ENCODE measurements at regions not wholly inside any gene's neighbourhood (a gene's known extent, or its start where the extent isn't known, plus 50 kb on each side); places are given as distances from the start of the nearest gene placed in this dataset.

GRCh38 chr3:18813300-18813699, 335.0 kb upstream of the KCNH8 start:
- no peak for DNase-seq

GRCh38 chr3:18812316-18812715, 336.0 kb upstream of the KCNH8 start:
- DNase-seq, result no peak

- DNase-seq, result no peak
These were observed 338.0 kb upstream of the KCNH8 start for GRCh38 chr3:18810306-18810661.

GRCh38 chr3:18809640-18810305, 338.5 kb upstream of the KCNH8 start:
- no peak for DNase-seq

- DNase-seq, result no peak
These were observed 339.9 kb upstream of the KCNH8 start for GRCh38 chr3:18808429-18808828.

GRCh38 chr3:18807593-18807992, 340.7 kb upstream of the KCNH8 start:
- DNase-seq, result no peak

- DNase-seq, result no peak
These were observed 341.7 kb upstream of the KCNH8 start for GRCh38 chr3:18806633-18807032.

GRCh38 chr3:18797378-18797777, 350.9 kb upstream of the KCNH8 start:
- DNase-seq, result no peak

- no peak for DNase-seq
These were observed 353.2 kb upstream of the KCNH8 start for GRCh38 chr3:18795078-18795477.

- no peak for DNase-seq
These were observed 356.6 kb upstream of the KCNH8 start for GRCh38 chr3:18791752-18792151.

- no peak for DNase-seq
These were observed 357.1 kb upstream of the KCNH8 start for GRCh38 chr3:18791182-18791581.

GRCh38 chr3:18790384-18790783, 357.9 kb upstream of the KCNH8 start:
- no peak for DNase-seq

GRCh38 chr3:18789734-18790133, 358.6 kb upstream of the KCNH8 start:
- DNase-seq, result no peak

- DNase-seq, result no peak
These were observed 360.9 kb upstream of the KCNH8 start for GRCh38 chr3:18787441-18787840.

- DNase-seq, result no peak
These were observed 361.5 kb upstream of the KCNH8 start for GRCh38 chr3:18786650-18787323.

GRCh38 chr3:18782191-18782590, 357.1 kb upstream of the SATB1 start:
- no peak for DNase-seq

GRCh38 chr3:18780959-18781358, 355.8 kb upstream of the SATB1 start:
- no peak for DNase-seq

GRCh38 chr3:18779704-18780103, 354.6 kb upstream of the SATB1 start:
- DNase-seq, result no peak

GRCh38 chr3:18778598-18778997, 353.5 kb upstream of the SATB1 start:
- peak; percentile 4 for DNase-seq

GRCh38 chr3:18778094-18778493, 353.0 kb upstream of the SATB1 start:
- DNase-seq, result no peak

- DNase-seq, result no peak
These were observed 350.4 kb upstream of the SATB1 start for GRCh38 chr3:18775501-18775900.

- DNase-seq, result no peak
These were observed 349.4 kb upstream of the SATB1 start for GRCh38 chr3:18774319-18775088.

- no peak for DNase-seq
These were observed 347.7 kb upstream of the SATB1 start for GRCh38 chr3:18772699-18773305.

- DNase-seq, result no peak
These were observed 346.8 kb upstream of the SATB1 start for GRCh38 chr3:18771931-18772330.

All from CD4-positive, alpha-beta T cell treated with Interleukin-21 for 1 hour (primary cell).